ENCODE measurements at regions not wholly inside any gene's neighbourhood (a gene's known extent, or its start where the extent isn't known, plus 50 kb on each side); places are given as distances from the start of the nearest gene placed in this dataset.

DNA sequence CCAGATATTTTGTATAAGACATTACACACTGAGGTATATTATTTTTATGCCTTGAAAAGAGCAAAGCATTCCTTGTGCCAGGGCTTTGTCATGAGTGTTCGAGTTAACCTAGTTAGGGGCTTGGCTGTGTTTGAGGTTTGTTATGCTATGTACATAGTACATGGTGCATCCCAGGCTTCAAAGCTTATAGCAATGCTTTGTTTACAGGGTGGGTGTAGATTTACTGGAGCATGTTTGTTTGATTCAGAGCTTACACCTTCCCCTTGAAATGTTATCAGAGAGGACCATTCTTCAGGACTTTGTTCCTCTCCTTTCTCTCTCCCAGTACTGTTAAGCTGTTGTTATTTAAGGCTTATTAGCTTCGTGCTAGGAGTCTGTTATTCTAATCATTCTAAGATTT is 738.7 kb upstream of the LRRTM4 start (continued):
- no peak for TF ChIP-seq SNRNP70 (IDR thresholded peaks at IDR 0.05; ENCODE audit: low read depth, low read length)
- TF ChIP-seq ZBTB14 (CRISPR knock-in tag; IDR thresholded peaks at IDR 0.05): no peak
- peak; percentile 96 for TF ChIP-seq HDAC2 (CRISPR knock-in tag; IDR thresholded peaks at IDR 0.05)
- peak; percentile 48; the same call in 1 of the 2 replicates for TF ChIP-seq ZNF317 (CRISPR knock-in tag; IDR thresholded peaks at IDR 0.05)
- peak; percentile 51; the same call in 1 of the 2 replicates for TF ChIP-seq TGIF2 (CRISPR knock-in tag; IDR thresholded peaks at IDR 0.05)
- TF ChIP-seq MAFK (conservative IDR thresholded peaks at IDR 0.05 in 1 of 2, IDR thresholded peaks at IDR 0.05 in 1 of 2; ENCODE audit: low read length in 2 of 2): no peak
- no peak for TF ChIP-seq CHD4 (IDR thresholded peaks at IDR 0.05; ENCODE audit: borderline replicate concordance, low read length)
- TF ChIP-seq ZNF607 (CRISPR knock-in tag; IDR thresholded peaks at IDR 0.05; ENCODE audit: borderline replicate concordance): no peak
- TF ChIP-seq YEATS4 (CRISPR knock-in tag; IDR thresholded peaks at IDR 0.05; ENCODE audit: borderline replicate concordance): peak; percentile 25; the same call in 1 of the 2 replicates
- no peak for TF ChIP-seq HIC2 (CRISPR knock-in tag; IDR thresholded peaks at IDR 0.05; ENCODE audit: low read depth)
- no peak for TF ChIP-seq ZNF501 (CRISPR knock-in tag; IDR thresholded peaks at IDR 0.05)
- TF ChIP-seq ZNF776 (CRISPR knock-in tag; IDR thresholded peaks at IDR 0.05): no peak
- TF ChIP-seq, protein P1, sequence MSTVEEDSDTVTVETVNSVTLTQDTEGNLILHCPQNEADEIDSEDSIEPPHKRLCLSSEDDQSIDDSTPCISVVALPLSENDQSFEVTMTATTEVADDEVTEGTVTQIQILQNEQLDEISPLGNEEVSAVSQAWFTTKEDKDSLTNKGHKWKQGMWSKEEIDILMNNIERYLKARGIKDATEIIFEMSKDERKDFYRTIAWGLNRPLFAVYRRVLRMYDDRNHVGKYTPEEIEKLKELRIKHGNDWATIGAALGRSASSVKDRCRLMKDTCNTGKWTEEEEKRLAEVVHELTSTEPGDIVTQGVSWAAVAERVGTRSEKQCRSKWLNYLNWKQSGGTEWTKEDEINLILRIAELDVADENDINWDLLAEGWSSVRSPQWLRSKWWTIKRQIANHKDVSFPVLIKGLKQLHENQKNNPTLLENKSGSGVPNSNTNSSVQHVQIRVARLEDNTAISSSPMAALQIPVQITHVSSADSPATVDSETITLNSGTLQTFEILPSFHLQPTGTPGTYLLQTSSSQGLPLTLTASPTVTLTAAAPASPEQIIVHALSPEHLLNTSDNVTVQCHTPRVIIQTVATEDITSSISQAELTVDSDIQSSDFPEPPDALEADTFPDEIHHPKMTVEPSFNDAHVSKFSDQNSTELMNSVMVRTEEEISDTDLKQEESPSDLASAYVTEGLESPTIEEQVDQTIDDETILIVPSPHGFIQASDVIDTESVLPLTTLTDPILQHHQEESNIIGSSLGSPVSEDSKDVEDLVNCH (CRISPR knock-in tag; IDR thresholded peaks at IDR 0.05): no peak
- TF ChIP-seq ZNF83 (CRISPR knock-in tag; IDR thresholded peaks at IDR 0.05; ENCODE audit: borderline replicate concordance): no peak
- TF ChIP-seq, protein P2, sequence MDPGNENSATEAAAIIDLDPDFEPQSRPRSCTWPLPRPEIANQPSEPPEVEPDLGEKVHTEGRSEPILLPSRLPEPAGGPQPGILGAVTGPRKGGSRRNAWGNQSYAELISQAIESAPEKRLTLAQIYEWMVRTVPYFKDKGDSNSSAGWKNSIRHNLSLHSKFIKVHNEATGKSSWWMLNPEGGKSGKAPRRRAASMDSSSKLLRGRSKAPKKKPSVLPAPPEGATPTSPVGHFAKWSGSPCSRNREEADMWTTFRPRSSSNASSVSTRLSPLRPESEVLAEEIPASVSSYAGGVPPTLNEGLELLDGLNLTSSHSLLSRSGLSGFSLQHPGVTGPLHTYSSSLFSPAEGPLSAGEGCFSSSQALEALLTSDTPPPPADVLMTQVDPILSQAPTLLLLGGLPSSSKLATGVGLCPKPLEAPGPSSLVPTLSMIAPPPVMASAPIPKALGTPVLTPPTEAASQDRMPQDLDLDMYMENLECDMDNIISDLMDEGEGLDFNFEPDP (CRISPR knock-in tag; conservative IDR thresholded peaks at IDR 0.05): no peak
- no peak for TF ChIP-seq HOXA9 (CRISPR knock-in tag; IDR thresholded peaks at IDR 0.05; ENCODE audit: borderline replicate concordance)
- no peak for TF ChIP-seq ZNF770 (CRISPR knock-in tag; IDR thresholded peaks at IDR 0.05)
- TF ChIP-seq POLR2AphosphoS5 (IDR thresholded peaks at IDR 0.05; ENCODE audit: low read depth, low read length): no peak
- no peak for TF ChIP-seq ZNF124 (CRISPR knock-in tag; IDR thresholded peaks at IDR 0.05)
- TF ChIP-seq KAT2B (IDR thresholded peaks at IDR 0.05; ENCODE audit: borderline replicate concordance, low read depth, low read length): no peak
- TF ChIP-seq ZNF558 (CRISPR knock-in tag; IDR thresholded peaks at IDR 0.05; ENCODE audit: borderline replicate concordance): no peak
- no peak for TF ChIP-seq ZFYVE20 (CRISPR knock-in tag; IDR thresholded peaks at IDR 0.05; ENCODE audit: borderline replicate concordance, low read depth)
- no peak for TF ChIP-seq ZNF510 (CRISPR knock-in tag; IDR thresholded peaks at IDR 0.05; ENCODE audit: low read depth)

Measured in HepG2 (cell line).